Erythroblast (primary cell): ENCODE measurements at regions not wholly inside any gene's neighbourhood (a gene's known extent, or its start where the extent isn't known, plus 50 kb on each side); places are given as distances from the start of the nearest gene placed in this dataset.

Experiments used
- GATA1 ChIP-seq: IDR thresholded peaks from 2 replicates; pipeline ENCODE4 v1.6.1; 2011; ENCODE audit warnings: low read depth, mild to moderate bottlenecking, control low read depth, low read length, moderate library complexity
- POLR2A ChIP-seq: IDR thresholded peaks from 2 replicates; pipeline ENCODE4 v1.6.1; 2011; ENCODE audit warnings: mild to moderate bottlenecking, low read length

DNA sequence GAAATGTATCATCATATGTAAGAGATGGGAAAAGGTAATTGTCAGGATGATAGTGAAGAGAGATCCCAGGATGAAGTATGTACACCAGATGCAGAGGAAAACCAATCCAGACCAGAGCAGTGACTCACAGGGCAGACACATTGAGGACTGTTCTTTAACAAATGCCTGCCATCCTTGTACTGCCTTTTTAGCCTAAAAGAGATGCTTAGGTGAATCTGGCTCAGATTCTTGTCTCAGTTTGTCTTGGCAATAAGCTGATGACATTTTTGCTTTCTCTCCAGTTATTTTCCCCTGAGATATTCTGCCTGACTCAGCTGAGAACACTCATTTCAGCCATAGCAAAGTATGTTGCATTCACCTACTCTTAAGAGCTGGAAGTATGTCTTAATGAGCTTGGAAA, 405.3 kb upstream of the USP15 start:
- TF ChIP-seq POLR2A (no peak), GATA1 (no peak)
